ENCODE measurements at regions not wholly inside any gene's neighbourhood (a gene's known extent, or its start where the extent isn't known, plus 50 kb on each side); places are given as distances from the start of the nearest gene placed in this dataset.

DNA sequence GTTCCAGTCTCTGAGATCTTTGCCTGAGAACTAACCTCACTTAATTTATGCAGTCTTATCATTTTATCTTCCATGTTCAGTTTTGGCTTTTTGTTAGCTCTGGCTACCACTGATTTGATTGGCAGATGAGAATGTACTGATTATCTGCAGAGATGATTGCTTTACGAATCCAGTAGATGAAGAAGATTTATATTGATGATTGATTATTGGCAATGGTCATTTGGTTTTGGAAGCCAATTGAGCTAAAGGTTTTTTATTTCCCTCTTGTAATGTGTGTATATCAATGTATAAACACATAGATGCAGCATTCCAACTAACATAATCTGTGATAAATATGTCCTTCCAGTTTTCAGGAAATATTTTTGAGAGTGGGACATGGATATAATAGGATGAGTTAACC is 763.6 kb downstream of the CDH11 start:
- Histone ChIP-seq H3K9me3 (replicated peaks; ENCODE audit: control insufficient read depth, insufficient read depth, low read length) (no peaks in the 10 kb centered on the region), H2AFZ (ENCODE audit: control insufficient read depth, low read depth, low read length) (no peak overlapping the region), H3K4me3 (no peak overlapping the region), H3K79me2 (ENCODE audit: control insufficient read depth, insufficient read depth, low read length) (no peaks in the 10 kb centered on the region), H4K20me1 (ENCODE audit: control insufficient read depth, insufficient read depth) (no peaks in the 10 kb centered on the region), H3K36me3 (ENCODE audit: control insufficient read depth in 2 of 2, insufficient read depth in 2 of 2, low read length in 1 of 2) (no peaks in the 10 kb centered on the region), H3K27ac (ENCODE audit: control insufficient read depth, insufficient read depth) (no peak overlapping the region), H3K4me1 (ENCODE audit: control insufficient read depth, insufficient read depth, low read length) (no peaks in the 10 kb centered on the region), H3K9ac (ENCODE audit: control insufficient read depth, insufficient read depth, low read length) (no peak overlapping the region), H3K4me2 (ENCODE audit: control insufficient read depth, insufficient read depth) (no peak overlapping the region), H3K27me3 (replicated peaks in 1 of 2; ENCODE audit: control insufficient read depth in 2 of 2, insufficient read depth in 2 of 2, low read length in 1 of 2) (no peaks in the 10 kb centered on the region)
- ChIA-PET RAD21 (ENCODE audit: unreplicated experiment) (no interaction called here), SMC1A (ENCODE audit: uncharacterized antibody, unreplicated experiment) (interaction anchor here (0.6 to 1.7 kb wide), 2 partner anchors 17 to 22 kb away, joined by 3 read pairs; no protein-coding TSS in a partner anchor), POLR2A (no interaction called here), CTCF (no interaction called here)
- intact Hi-C loops (cut with micrococcal nuclease; ENCODE audit: unreplicated experiment), result no loop called here
- in situ Hi-C loops (cut with MboI), result no loop called here
- WGBS (ENCODE audit: insufficient coverage, insufficient replicate concordance, low lambda C conversion rate, missing lambda C conversion rate), result 18% methylated on average over 1 of the region's 1 CpG
- no peak for DNase-seq (ENCODE audit: low read depth, low spot score)
- no peak for FAIRE-seq
- no TSS peak for BruUV-seq (replicated peaks)
- no peak for TF ChIP-seq RFX5 (IDR thresholded peaks at IDR 0.05; ENCODE audit: low read depth, low read length)
- TF ChIP-seq EED (IDR thresholded peaks at IDR 0.05; ENCODE audit: low read depth), result no peak
- TF ChIP-seq EGR1 (IDR thresholded peaks at IDR 0.05; ENCODE audit: borderline replicate concordance in 1 of 2, low read depth in 2 of 2, low read length in 2 of 2), result no peak
- TF ChIP-seq RELB (IDR thresholded peaks at IDR 0.05; ENCODE audit: low read depth), result no peak
- no peak for TF ChIP-seq ZNF217 (IDR thresholded peaks at IDR 0.05)
- TF ChIP-seq, protein P1, sequence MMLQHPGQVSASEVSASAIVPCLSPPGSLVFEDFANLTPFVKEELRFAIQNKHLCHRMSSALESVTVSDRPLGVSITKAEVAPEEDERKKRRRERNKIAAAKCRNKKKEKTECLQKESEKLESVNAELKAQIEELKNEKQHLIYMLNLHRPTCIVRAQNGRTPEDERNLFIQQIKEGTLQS (IDR thresholded peaks at IDR 0.05; ENCODE audit: borderline replicate concordance, extremely low read depth, low read depth, low read length), result no peak
- TF ChIP-seq RAD21 (IDR thresholded peaks at IDR 0.05; ENCODE audit: insufficient read depth, low read depth, low read length), result no peak
- no peak for TF ChIP-seq BMI1 (IDR thresholded peaks at IDR 0.05; ENCODE audit: borderline replicate concordance)
- TF ChIP-seq JUNB (IDR thresholded peaks at IDR 0.05), result no peak
- no peak for TF ChIP-seq ETV6 (conservative IDR thresholded peaks at IDR 0.05 in 1 of 2, IDR thresholded peaks at IDR 0.05 in 1 of 2; ENCODE audit: borderline replicate concordance in 1 of 2, low read depth in 1 of 2)
- no peak for TF ChIP-seq FOXM1 (IDR thresholded peaks at IDR 0.05; ENCODE audit: low read depth, low read length)
- TF ChIP-seq GABPA (IDR thresholded peaks at IDR 0.05; ENCODE audit: low read depth), result no peak
- no peak for TF ChIP-seq RAD51 (IDR thresholded peaks at IDR 0.05)
- TF ChIP-seq PAX8 (IDR thresholded peaks at IDR 0.05), result no peak
- TF ChIP-seq HDAC2 (IDR thresholded peaks at IDR 0.05), result no peak
- TF ChIP-seq MEF2A (IDR thresholded peaks at IDR 0.05; ENCODE audit: insufficient read depth, low read depth, low read length), result no peak
- TF ChIP-seq MYC (IDR thresholded peaks at IDR 0.05; ENCODE audit: insufficient read depth, insufficient read length, insufficient replicate concordance, low read length, severe bottlenecking), result no peak
- no peak for TF ChIP-seq ATF7 (IDR thresholded peaks at IDR 0.05; ENCODE audit: low read depth)
- ATAC-seq, result no peak
